GM19397 (cell line): ENCODE measurements at regions not wholly inside any gene's neighbourhood (a gene's known extent, or its start where the extent isn't known, plus 50 kb on each side); places are given as distances from the start of the nearest gene placed in this dataset.
A peak's percentile ranks its signal among the peaks of the same experiment; 100 is the strongest.

Experiments
- ATAC-seq: cut with Tn5 transposase; IDR thresholded peaks from one replicate; pipeline ENCODE4 v1.9.1; 2021; ENCODE audit warnings: mild to moderate bottlenecking, moderate library complexity; ENCODE audit not compliant: unreplicated experiment

DNA sequence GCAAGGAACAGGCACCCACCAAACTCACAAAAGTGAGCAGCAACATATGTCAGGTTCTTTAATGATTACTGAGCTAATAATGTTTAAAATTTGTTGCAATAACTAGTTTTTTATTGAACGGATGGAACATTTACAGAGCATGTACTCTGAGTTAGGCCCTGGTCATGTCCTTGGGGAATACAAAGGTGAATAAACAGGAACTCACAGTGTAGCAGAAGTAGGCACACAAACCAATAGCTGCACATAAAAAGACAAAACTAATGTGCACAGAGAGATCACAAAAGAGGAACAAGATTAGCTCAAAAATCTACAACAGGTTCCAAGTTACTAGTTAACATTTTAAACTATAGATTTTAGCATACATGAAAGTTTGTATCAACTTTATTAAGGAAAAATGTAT lies 505.3 kb upstream of the PPP2R3A start:
- no peak for ATAC-seq

DNA sequence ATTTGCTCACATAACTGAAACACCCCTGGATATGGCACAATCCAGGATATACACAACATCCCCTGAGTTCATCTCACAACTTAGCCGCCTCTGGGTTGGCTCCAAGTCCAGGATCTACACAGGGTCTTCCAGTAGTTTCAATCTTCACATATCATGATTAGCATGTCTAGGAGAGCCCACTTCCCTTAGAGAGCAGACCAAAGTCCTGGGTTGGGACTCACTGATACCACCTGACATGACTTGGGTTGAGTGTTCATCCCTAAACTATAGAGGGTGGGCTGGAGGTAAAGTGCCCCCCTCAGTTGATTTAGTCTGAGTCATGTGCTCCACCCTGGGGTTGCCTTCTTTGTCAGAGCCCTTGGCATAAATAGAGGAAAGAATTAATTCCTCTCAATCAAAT lies 493.6 kb upstream of the PPP2R3A start:
- ATAC-seq, result no peak

DNA sequence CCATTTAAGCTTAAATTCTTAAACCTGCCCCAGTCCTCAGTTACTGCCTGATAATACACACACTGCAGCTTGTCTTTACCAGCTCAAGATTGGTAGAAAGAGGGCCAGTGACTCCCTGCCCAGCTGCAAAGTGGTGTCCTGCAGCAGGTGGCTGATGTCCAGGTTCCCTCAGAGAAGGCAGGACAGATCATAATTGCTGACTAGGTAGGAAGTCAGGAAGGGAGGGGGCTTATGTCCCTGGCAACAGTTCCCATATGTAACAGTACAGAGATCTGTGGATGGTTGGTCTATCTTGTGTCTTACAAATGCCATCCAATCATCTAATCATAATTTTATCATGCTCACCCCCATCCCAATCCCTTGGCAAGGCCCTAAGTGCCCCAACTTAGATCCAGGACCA lies 492.1 kb upstream of the PPP2R3A start:
- no peak for ATAC-seq

DNA sequence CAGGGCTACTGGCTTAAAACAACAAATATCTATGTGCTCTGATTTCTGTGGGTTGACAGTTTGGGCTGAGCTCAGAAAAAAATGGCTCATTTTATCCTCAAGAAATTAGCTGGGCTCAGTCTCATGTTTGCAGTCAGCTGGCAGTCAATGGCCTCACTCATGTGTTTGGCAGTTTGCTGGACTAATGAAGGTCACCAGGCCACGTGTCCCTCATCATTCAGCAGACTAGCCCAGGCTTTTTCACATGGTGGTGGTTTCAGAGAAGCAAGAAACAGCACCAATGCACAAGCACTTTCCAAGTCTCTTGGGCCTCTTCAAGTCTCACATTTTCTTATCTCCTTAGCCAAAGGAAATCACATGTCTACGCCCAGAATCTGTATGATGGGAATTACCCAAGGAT lies 478.3 kb upstream of the PPP2R3A start:
- no peak for ATAC-seq

DNA sequence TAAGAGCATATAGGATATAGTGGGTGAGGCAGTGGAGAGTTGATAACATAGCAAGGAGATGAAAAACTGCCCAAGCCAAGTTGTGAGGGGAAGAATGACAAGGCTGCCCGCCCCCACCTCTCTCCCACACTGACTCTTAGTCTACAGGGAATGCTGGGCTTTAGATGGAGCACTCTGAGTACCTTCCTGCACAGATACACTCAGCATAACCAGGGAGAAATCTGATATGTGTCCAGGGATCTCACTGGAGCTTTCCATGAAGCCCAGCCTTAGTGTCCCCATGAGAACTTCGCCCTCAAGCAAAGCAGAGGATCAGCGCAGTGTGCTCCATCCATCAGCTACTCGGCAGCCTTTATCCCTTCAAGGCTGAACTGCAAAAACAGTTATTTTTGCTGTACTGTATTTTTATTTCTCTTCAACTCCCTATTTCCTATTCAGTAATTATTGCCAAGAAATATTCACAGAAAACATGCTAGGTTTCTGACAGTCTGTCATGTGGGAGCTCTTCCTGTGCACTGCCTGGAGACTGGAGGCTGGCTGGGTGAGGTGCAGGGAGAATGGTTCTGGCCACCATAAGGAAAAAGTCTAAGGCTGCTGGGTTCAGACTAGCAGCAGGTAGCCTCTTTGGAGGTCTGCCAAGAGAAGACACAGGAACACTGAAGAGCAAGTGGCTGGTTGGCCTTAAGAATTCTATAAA lies 475.2 kb upstream of the PPP2R3A start:
- no peak for ATAC-seq

DNA sequence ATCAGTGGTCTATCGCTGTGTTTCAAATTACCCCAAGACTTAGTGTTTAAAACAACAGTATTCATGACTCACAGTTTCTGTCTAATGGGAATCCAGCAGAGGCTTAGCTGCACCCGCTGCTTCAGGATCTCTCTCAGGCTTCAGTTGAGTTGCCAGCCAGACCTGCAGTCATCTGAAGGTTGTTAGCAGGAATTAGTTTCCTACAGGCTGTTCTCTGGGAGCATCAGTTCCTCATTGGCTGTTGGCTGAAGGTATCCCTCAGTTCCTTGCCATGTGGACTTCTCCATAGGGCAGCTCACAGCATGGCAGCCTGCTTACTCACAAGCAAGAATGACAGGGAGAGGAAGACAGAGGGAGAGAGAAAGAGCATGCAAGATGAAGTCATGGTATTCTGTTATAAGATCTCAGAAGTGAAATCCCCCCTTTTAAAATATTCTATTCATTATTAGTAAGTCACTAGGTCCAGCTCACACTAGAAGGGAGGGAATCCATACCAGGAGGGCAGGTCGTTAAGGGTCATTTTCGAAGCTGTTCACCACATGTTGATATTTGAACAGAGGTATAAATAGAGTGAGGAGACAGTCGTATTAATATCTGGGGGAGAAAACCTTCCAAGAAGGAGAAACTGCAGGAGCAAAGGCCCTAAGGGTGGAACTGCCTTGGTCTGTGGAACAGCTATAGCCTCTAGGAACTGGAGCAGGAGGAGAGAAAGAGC lies 473.9 kb upstream of the PPP2R3A start:
- ATAC-seq, result no peak

DNA sequence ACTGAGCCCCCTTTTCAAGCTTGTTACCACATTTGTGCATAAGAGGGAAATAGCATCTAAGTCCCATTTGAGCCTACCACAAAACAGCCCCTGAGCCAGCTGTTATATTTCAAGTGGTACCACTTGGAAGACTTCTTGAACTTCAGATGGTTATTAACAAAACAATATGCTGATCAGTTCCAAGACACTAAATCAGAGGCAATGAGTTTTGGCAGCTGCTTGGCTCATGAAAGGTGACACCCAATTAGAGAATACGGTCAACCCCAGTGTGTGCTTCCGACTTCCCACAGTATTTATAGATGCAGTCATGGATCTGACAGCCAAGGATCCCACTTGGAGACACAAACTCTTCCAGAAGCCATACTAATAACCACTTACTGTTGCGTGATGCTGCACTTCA lies 469.6 kb upstream of the PPP2R3A start:
- ATAC-seq, result no peak

DNA sequence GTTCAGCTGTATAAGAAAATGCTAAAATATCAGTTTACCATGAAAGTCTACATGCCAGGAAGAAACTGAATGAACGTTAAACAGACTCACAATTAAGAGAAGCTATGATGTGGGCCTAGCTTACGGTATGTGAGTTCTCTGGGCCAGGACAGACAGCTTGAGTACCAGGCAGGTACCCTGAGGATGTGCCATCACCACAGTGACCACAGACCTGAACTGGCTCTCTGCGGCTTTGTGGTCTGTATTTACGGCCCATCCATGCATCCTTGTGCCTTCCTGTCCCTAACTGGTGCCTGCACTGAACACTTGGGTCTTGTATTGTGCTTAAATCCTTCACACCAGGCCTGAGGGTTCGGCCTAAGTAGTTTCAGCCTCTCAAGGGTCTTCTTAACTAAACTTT lies 467.5 kb upstream of the PPP2R3A start:
- no peak for ATAC-seq

DNA sequence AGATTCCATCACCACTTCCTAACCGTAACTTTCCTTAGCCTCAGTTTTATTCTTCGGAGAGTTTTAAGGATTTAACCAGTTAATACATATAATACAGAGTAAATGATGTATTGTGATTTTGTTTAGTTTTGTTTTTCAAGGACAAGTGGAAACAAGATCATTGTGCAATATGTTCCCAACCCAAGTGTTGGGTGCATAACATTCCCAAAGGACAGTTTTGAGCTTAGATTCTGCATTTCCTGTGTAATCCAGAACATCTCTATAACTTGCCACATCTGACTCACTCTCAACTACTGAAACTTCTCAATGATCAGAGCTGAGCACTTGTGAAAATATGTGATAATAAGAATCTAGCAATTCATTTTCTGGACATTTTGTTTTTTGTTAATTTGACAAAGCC lies 466.1 kb upstream of the PPP2R3A start:
- ATAC-seq, result no peak

DNA sequence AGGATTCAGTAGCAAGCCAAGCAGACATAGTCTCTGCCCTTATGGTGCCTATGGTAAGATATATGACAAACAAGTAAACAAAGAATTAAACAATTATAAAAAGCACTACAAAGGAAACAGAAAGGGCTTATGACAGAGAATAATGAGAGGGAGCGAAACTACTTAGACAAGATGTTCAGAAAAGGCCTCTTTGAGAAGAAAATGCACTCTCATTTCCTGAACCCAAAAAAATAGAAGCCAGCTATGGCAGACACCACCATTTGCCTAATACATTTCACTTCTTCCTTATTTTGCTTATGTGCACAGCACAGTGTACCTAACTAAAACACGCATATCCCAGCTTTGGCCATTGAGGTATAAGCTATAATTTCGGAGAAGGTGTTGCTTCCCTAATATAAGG lies 465.5 kb upstream of the PPP2R3A start:
- no peak for ATAC-seq

DNA sequence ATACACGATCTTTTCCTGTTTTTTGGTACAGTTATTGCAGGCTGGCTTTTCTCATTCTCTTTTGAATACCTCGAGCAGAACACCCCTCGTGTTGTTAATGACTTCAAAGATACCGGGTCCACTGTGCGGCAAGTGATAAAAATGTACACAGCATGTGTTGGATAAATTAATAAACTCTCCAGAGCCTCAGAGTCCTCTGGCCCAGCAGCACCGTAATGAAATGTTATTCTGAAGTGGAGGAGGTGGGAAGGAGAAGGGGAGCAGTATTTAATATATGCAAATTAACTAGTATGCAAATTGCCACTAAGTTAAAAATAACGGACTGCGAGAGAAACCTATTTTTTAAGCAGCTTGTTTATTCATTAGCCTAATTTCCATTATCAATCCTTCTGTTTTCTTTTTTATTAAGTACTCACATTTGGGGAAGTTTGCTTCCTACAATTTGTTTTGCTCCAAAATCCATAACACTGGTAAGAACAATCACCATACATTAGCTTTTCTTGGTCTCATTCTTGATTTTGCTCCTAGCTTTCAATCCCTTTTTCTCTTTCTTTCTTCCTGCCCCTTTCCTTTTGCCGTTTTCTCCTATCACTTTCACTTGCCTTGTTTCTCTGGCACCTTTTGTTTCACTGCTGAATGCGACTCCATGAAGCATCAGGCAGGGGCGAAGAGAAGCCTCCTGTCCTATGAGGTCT lies 462.3 kb upstream of the PPP2R3A start:
- ATAC-seq, result no peak

DNA sequence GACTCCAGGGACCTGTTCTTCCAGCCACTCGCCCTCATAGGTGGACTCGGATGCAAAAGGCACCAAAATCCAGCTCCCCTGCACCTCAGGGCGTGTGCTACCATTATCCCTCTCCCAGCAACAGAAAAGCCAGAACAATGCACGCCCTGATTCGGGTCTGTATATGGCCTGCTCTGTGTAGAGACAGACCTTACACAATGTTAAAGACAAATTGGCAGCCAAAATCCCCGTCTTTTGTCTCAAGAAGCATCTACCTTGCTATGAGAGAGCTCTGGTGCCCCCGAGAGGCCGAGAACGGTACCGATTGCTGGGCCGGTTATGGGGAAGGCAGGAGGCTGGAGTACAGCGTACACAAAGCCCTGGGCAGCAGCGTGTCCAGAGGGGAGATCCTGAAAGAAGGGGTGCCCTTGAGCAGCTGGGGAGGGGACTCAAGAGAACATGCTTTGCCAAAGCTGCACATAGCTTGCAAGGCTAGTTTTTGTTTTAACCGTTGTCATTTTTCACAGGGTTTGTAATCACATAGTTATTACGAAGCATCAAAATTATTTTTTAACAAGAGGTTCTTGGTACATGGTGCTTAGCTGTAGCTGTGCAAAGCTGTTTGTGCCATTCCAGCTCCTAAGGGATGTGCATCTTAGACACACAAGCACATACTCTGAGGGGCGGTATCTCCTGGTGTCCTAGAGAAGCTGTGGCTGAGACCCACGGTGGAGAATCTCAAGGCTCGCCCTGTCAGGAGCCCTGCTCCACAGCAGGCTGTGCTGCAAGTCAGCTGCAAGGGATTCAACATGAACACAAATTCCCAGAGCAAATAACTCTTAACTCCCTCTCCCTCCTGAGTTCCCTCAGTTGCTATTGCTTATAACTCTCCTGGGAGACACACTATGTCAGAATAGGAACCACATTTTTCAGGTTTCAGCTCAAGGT lies 461.5 kb upstream of the PPP2R3A start:
- peak; percentile 84 for ATAC-seq

DNA sequence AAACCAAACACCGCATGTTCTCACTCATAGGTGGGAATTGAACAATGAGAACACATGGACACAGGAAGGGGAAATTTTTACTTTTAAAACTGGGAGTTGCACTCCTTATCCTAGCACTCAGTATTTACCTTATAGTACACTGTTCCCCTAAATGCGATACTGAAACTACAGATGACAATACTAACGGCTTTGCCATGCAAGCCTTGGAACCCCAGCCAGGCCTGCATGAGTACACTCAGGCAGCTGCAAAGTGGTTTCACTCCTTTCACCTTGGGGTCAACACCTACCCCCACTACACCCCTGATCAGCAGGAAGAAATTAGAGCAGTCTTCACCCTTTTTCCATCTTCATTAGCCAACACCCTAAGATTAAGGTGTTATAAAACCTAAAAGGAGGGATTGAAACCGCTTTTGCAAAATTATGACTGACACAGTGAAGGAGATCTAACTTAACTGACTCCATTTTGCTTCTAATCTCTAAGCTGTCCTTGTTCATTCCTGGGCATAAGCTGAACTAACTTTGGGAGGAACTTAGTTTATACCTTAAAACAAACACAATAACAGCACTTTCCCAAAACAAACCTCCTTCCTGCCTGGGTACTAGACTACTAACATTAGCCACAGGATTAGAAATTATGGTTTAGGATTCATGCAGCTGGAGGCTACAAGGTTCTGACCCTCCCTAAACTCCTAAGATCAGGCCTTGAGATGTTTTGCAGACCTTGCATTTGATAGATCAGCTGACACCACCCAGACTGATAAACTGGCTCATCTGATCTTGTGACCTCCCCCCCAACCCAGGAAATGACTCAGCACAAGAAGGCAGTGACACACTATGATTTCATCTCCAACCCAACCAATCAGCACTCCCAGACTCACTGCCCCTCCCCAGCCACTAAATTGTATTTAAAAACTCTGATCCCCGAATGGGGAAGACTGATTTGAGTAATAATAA lies 452.1 kb upstream of the PPP2R3A start:
- ATAC-seq, result no peak

DNA sequence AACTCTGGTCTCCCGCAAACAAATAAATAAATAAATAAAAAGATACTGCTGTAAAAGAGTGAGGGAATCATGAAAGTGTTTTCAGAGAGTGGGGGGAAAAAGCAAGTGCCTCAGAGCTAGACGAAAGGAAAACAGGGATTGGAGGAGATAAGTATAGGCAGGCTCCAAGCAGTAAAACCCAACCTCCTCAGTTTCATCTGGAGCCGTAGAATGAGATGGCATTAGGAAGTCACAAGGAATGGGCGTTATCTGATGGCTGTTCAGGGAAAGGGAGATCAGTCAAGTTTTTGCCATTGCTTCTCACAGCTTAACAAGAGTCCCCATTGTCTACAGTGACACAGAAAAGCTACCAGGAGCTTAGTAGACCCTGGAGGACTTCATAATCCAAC lies 451.5 kb upstream of the PPP2R3A start:
- ATAC-seq, result no peak

DNA sequence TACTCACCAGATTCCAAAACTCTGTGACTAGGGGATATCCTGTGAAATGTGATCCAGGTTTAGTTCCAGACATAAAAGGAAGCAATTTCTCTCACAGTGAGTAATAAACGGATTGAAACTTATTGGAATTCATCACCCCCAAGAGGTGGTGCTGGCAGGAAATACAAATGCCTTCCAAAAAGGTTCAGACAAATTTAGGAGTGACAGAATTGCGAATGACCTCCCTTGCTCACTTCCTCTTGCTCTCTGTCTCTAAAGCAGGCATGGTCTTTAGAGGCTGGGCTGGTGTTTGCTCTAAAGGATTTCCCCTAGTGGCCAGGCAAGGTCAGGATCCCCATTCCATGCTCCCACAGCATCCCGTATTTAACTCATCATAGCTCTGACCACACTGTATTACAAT lies 449.4 kb upstream of the PPP2R3A start:
- ATAC-seq, result no peak

DNA sequence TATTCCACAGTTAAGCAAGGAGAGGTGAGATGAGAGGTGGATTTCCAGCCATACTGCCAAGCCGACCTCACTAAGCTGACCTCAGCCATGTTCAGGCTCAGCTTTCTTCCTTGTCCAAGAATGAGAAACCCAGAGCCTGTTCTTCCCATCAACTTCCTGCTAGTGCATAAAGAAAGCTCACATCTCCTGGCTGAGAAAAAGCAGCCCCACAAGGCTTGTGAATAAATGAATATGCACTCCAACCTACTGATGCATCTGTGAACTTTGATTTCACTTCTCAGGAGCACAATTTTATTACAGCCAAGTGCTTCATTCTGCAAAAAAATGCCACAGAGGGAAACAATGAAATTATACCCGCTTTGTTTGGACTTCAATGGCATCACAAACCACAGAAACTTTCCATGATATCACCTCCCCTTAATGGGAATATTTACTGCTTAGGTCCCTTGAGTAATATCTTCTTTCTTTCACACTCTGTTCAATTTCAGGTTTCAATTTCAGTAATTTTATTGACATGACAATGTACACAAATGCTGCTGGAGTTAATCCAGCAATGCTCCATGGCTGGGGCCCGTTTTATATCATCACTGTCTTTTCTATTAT lies 437.0 kb upstream of the PPP2R3A start:
- no peak for ATAC-seq

DNA sequence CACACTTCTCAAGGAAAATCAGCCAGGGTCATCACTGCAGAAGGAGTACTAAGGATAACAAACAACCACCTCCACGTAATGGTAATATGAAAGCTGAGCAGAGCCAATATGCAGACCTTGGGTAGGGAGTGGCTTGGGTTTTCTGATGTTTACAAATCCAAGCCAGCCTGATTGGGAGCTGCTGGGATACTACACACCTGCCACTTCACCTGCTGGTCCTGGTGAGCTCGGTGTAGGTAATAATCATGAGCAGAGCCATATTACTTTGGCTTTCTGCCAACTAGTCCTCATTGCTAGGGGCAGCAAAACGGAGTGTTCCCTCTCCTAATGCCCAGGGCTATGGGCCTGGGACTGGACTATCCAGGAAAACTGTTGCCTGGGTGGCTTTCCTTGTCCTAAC lies 433.5 kb upstream of the PPP2R3A start:
- no peak for ATAC-seq

DNA sequence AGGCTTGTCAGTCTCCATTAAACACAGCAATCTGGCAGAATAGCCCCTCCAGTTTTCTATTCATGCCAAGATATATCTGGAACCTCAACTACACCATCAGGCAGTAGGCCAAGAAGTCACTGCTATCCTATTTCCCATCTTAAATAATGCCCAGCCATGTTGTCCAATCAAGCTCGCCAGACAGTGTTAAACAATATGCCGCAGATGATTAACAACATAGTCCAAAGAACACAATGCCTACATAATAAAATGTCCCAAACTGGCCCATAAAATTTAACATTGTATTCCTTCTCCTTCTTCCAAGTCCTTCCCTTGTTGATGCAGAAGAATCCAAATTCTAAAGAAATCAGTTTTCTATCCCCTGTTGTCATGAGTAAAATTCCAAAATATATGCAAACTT lies 427.4 kb upstream of the PPP2R3A start:
- ATAC-seq, result no peak

DNA sequence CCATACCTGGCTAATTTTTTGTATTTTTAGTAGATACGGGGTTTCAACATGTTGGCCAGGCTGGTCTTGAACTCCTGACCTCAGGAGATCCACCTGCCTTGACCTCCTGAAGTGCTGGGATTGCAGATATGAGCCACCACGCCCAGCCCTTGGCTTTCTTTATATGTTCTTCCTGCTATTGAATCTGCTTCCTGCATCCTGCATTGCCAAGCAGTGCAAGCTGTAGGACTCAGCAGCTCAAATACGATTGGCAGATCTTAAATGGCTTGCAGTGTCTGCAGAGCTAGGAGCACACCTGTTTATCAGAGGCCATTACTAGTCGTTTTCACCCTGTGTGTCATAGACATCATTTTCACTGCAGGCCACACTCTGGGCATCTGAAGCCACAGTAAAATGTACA lies 426.2 kb upstream of the PPP2R3A start:
- ATAC-seq, result no peak

DNA sequence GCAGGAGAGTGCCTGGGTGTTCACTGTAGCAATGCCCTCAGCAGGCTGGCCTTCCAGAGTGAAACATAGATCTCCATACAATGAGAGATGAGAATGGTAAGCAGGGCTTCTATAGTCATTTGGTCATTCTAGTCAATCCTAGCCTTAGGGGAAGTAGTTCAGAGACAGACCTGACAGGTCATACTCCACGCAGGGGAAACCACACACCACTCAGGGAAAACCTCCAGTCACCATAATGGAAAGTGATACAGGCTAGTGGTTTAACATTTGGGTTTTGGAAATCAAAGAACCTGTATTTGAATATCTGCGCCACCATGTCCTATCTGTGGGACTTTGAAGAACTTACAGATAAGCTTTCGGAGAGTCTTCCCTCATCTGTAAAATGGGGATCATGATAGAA lies 425.7 kb upstream of the PPP2R3A start:
- no peak for ATAC-seq
